Esophagus squamous epithelium (tissue), 5 donors: ENCODE measurements at regions not wholly inside any gene's neighbourhood (a gene's known extent, or its start where the extent isn't known, plus 50 kb on each side); places are given as distances from the start of the nearest gene placed in this dataset.

Experiments
- DNase-seq: peaks from one replicate; lab custom pipeline; 2025; lab: John Stamatoyannopoulos, UW
- H3K27ac ChIP-seq, 4 donors: fragments of 200-600 bp; sonication (generic); one replicate each; pipeline ENCODE4 v1.5.1; 2016 to 2019; ENCODE audit warnings: mild to moderate bottlenecking in 1 of 4
- H3K27me3 ChIP-seq, 4 donors: fragments of 200-600 bp; sonication (generic); 1 replicate in 3 of 4; 2 replicates in 1 of 4; pipeline versions ENCODE4 v1.5.1 to v1.6.0; 2017 to 2021; ENCODE audit warnings: antibody characterized with exemption in 1 of 4
- H3K36me3 ChIP-seq, 3 donors: fragments of 200-600 bp; sonication (generic); one replicate each; pipeline ENCODE4 v1.5.1; 2016 to 2019
- H3K4me1 ChIP-seq, 3 donors: fragments of 200-600 bp; sonication (generic); one replicate each; pipeline ENCODE4 v1.5.1; 2017 to 2019
- H3K4me3 ChIP-seq, 4 donors: fragments of 200-600 bp; sonication (generic); 1 replicate in 3 of 4; 2 replicates in 1 of 4; pipeline ENCODE4 v1.5.1; 2016 to 2019; ENCODE audit warnings: mild to moderate bottlenecking in 2 of 4, moderate library complexity in 1 of 4
- H3K9me3 ChIP-seq, 3 donors: fragments of 200-600 bp; sonication (generic); one replicate each; pipeline ENCODE4 v1.5.1; 2016 to 2019
- POLR2A ChIP-seq, 4 donors: fragments of 450-650 bp; IDR thresholded peaks; one replicate each; pipeline ENCODE4 v1.6.1; 2017; ENCODE audit warnings: antibody characterized with exemption in 4 of 4, mild to moderate bottlenecking in 4 of 4, moderate library complexity in 3 of 4
- WGBS, 2 donors: methylation state at CpG; one replicate each; pipeline ENCODE4 v1.1.5; 2018; 5-methylcytosine and 5-hydroxymethylcytosine counted together
- intact Hi-C: fragments of 100-400 bp; cut with DNase I; formaldehyde crosslinking; loops from one replicate; pipeline ENCODE4 v1.15.0; 2022
- TF ChIP-seq, protein P1 (sequence below), 6 experiments: fragments of 450-650 bp in 4 of 6; fragments of 200-600 bp in 2 of 6; sonication (generic) in 2 of 6; IDR thresholded peaks; one replicate each; pipeline ENCODE4 v1.5.1; 2016 to 2019; ENCODE audit warnings: antibody characterized with exemption in 6 of 6, mild to moderate bottlenecking in 4 of 6, moderate library complexity in 4 of 6
- donor health status: DM: yes; HTN: yes; CAD: no.

- Histone ChIP-seq H3K9me3 (peaks cover 0 to 4% (median 0%) of the 10 kb centered on the region in 3 donors), H3K27ac (no peak overlapping the region), H3K36me3 (no peaks in the 10 kb centered on the region), H3K4me1 (no peaks in the 10 kb centered on the region), H3K4me3 (no peak overlapping the region), H3K27me3 (no peaks in the 10 kb centered on the region)
- intact Hi-C loops: no loop called here
- TF ChIP-seq POLR2A (IDR thresholded peaks at IDR 0.05): no peak
- TF ChIP-seq, protein P1, sequence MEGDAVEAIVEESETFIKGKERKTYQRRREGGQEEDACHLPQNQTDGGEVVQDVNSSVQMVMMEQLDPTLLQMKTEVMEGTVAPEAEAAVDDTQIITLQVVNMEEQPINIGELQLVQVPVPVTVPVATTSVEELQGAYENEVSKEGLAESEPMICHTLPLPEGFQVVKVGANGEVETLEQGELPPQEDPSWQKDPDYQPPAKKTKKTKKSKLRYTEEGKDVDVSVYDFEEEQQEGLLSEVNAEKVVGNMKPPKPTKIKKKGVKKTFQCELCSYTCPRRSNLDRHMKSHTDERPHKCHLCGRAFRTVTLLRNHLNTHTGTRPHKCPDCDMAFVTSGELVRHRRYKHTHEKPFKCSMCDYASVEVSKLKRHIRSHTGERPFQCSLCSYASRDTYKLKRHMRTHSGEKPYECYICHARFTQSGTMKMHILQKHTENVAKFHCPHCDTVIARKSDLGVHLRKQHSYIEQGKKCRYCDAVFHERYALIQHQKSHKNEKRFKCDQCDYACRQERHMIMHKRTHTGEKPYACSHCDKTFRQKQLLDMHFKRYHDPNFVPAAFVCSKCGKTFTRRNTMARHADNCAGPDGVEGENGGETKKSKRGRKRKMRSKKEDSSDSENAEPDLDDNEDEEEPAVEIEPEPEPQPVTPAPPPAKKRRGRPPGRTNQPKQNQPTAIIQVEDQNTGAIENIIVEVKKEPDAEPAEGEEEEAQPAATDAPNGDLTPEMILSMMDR (IDR thresholded peaks at IDR 0.05): no peak
- 78 to 85% methylated on average over 7 to 11 of the region's 12 CpGs for WGBS, 2 donors
- DNase-seq: no peak
Measured at GRCh38 chr5:5699062-5699461, 276.6 kb downstream of the ICE1 start.

DNA sequence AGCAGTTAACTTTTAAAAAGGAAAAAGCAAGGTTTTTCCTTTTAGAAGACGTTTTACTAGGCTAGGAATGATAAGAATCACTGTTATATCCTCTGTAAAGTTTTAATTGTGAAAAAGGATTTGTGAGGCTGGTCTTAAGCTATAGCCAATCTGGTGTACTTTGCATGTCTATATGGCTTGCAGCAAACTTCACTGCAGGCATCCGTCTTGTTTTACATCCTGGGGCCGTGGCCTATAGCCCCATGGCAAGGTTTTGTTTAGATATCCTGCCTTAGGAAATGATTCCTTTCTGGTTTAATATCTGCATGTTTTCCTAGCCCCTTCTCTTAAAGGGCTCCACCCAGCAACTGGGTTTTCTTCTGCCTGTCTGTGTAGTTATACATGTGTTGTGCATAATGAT is 272.8 kb downstream of the ICE1 start:
- Histone ChIP-seq H3K4me1 (no peaks in the 10 kb centered on the region), H3K36me3 (no peaks in the 10 kb centered on the region), H3K27me3 (no peaks in the 10 kb centered on the region), H3K27ac (no peak overlapping the region), H3K9me3 (peaks cover 0 to 4% (median 0%) of the 10 kb centered on the region in 3 donors), H3K4me3 (no peak overlapping the region)
- intact Hi-C loops: no loop called here
- WGBS, 2 donors: 44 to 47% methylated on average over 3 of the region's 3 CpGs
- TF ChIP-seq, protein P1 (IDR thresholded peaks at IDR 0.05): no peak
- TF ChIP-seq POLR2A (IDR thresholded peaks at IDR 0.05): no peak
- DNase-seq: no peak

DNA sequence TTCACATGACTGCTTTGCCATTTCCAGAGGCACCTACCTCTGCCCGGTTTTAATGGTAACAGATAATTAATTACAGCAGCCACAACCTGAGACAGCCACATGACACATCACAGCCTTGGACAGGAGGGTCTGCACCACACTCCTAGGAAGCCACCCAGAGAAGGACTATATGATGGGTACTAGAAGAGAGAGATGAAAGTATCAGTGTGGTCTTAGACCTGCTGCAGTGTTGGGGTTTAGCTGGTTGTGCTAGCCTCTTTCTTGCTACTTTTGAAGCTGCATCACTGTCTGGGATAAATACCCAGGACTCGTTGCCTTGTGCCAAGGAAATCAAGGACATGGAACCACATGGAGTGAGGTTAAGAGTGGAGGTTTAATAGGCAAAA is 266.4 kb downstream of the ICE1 start:
- H3K27ac ChIP-seq: no peak overlapping the region
- no peak for DNase-seq
- TF ChIP-seq POLR2A (IDR thresholded peaks at IDR 0.05): no peak
- TF ChIP-seq, protein P1 (IDR thresholded peaks at IDR 0.05): no peak
- H3K27me3 ChIP-seq: no peaks in the 10 kb centered on the region
- H3K36me3 ChIP-seq: no peaks in the 10 kb centered on the region
- H3K4me3 ChIP-seq: no peak overlapping the region
- no peaks in the 10 kb centered on the region for H3K4me1 ChIP-seq
- intact Hi-C loops: no loop called here
- WGBS, 2 donors: 45 to 50% methylated on average over 2 of the region's 2 CpGs
- no peaks in the 10 kb centered on the region for H3K9me3 ChIP-seq

DNA sequence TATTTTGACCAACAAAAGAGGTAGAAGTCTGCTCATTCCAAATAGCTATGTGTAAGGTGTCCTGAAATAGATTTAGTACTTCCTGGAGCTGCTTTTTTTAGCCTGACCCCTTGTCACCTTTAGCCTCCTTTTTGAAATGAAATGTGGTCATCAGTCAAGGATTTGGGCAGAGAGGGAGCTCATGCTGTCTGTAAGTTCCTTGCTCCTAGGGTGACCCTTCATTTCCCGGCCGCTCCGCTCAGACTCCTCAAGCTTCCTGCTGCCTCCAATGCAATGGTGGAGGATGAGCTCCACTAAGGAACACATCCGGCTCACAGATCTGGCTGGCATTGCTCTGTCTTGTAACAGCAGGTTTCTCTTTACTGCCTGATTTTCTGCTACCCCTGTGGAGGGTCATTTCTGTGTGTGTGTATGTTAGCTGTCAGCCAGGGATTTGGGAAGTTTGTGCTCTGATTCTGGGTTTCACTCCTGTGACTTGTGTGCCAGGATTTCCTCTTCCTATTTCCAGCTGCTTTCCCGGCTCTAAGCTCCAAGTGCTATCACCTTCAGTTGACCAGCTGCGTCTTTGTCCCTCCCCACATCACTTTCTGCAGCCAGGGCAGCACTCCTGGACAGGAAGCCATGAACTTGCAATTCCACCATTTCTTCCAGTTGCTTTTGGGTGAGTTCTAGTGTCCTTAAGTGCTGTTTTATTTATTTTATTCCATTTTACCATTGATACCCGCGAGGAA is 265.9 kb downstream of the ICE1 start:
- 59 to 63% methylated on average over 6 to 8 of the region's 8 CpGs for WGBS, 2 donors
- Histone ChIP-seq H3K36me3 (no peaks in the 10 kb centered on the region), H3K27ac (no peak overlapping the region), H3K9me3 (no peaks in the 10 kb centered on the region), H3K4me3 (no peak overlapping the region), H3K27me3 (no peaks in the 10 kb centered on the region), H3K4me1 (no peaks in the 10 kb centered on the region)
- TF ChIP-seq, protein P1 (IDR thresholded peaks at IDR 0.05): no peak
- no peak for TF ChIP-seq POLR2A (IDR thresholded peaks at IDR 0.05)
- intact Hi-C loops: no loop called here
- no peak for DNase-seq

DNA sequence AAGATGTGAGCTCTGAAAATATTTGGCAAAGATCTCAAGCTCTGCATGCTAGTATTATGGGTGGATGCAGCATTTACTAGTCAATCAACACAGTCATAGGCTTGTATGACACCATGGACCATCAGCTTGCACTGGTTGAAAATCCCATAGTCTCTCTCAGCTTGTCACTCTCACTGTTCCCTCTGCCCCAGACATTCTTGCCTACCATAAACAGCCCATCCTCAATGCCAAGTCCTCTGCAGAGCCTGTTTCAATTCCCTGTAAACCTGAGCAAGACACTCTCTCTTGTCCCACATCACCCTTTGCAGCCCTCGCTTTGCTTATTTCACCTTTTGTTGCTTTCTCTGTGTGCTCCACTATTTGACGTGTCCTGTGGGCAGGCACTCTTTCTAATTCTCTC is 264.6 kb downstream of the ICE1 start:
- Histone ChIP-seq H3K4me3 (no peak overlapping the region), H3K27me3 (no peaks in the 10 kb centered on the region), H3K4me1 (no peaks in the 10 kb centered on the region), H3K9me3 (no peaks in the 10 kb centered on the region), H3K27ac (no peak overlapping the region), H3K36me3 (no peaks in the 10 kb centered on the region)
- DNase-seq: no peak
- TF ChIP-seq POLR2A (IDR thresholded peaks at IDR 0.05): no peak
- TF ChIP-seq, protein P1 (IDR thresholded peaks at IDR 0.05): no peak
- intact Hi-C loops: no loop called here
- WGBS, 2 donors: 74 to 80% methylated on average over 2 of the region's 2 CpGs
